GM23248 (cell line): ENCODE measurements at regions not wholly inside any gene's neighbourhood (a gene's known extent, or its start where the extent isn't known, plus 50 kb on each side); places are given as distances from the start of the nearest gene placed in this dataset.
"Not testable (repeated sequence)": the region's sequence is repeated elsewhere in the genome, so short reads cannot be mapped to it uniquely, and the experiment has no call there.

Experiments used
- EZH2 ChIP-seq: fragments of 200-600 bp; sonication (generic); IDR thresholded peaks from 2 replicates; pipeline ENCODE4 v1.6.1; 2018; ENCODE audit warnings: antibody characterized with exemption, mild to moderate bottlenecking; ENCODE audit not compliant: insufficient read depth, poor library complexity, severe bottlenecking
- EZH2phosphoT487 ChIP-seq: fragments of 200-600 bp; sonication (generic); IDR thresholded peaks from 2 replicates; pipeline ENCODE4 v1.6.1; 2018; ENCODE audit warnings: antibody characterized with exemption, moderate library complexity, mild to moderate bottlenecking, low read depth; ENCODE audit not compliant: insufficient read depth

- TF ChIP-seq EZH2, EZH2phosphoT487: not testable (repeated sequence)
Measured at GRCh38 chr3:22024638-22025037, 273.6 kb upstream of the ZNF385D start.
